ENCODE measurements at regions not wholly inside any gene's neighbourhood (a gene's known extent, or its start where the extent isn't known, plus 50 kb on each side); places are given as distances from the start of the nearest gene placed in this dataset.

- TF ChIP-seq CTCF (IDR thresholded peaks at IDR 0.05; ENCODE audit: low read depth, low read length) = no peak
Measured at GRCh38 chr17:65290056-65290455, 152.9 kb downstream of the RGS9 start.

DNA sequence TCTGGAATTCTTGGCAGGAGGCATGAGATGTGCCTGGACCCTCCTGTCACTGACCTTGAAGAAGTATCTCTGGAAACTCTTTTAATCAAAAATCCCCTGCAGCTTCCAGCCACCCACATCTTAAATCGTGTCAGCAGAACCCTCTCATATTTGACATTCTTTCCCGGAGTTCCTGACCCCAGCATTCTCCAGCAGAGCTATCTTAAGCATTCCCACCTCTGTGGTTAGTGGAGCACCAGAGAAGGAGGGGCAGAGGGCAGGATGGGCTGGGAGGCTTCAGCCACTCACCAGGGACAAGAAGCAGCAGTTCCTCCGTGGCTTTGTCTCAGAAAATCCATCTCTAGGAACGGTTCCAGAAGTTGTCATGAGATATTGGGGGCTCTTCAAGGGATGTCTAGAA is 149.9 kb downstream of the RGS9 start:
- no peak overlapping the region for H3K4me3 ChIP-seq (ENCODE audit: low read depth, low read length)
- TF ChIP-seq CTCF (IDR thresholded peaks at IDR 0.05; ENCODE audit: low read depth, low read length) = no peak

More at GRCh38 chr17:65290056-65290455, 152.9 kb downstream of the RGS9 start:
- H3K4me3 ChIP-seq (ENCODE audit: low read depth, low read length) = no peak overlapping the region

GRCh38 chr17:65283704-65284103 is 146.5 kb downstream of the RGS9 start:
- no peak overlapping the region for H3K4me3 ChIP-seq (ENCODE audit: low read depth, low read length)
- TF ChIP-seq CTCF (IDR thresholded peaks at IDR 0.05; ENCODE audit: low read depth, low read length) = no peak

- TF ChIP-seq CTCF (IDR thresholded peaks at IDR 0.05; ENCODE audit: low read depth, low read length) = no peak
- H3K4me3 ChIP-seq (ENCODE audit: low read depth, low read length) = no peak overlapping the region
Measured at GRCh38 chr17:65279456-65279855, 142.3 kb downstream of the RGS9 start.

DNA sequence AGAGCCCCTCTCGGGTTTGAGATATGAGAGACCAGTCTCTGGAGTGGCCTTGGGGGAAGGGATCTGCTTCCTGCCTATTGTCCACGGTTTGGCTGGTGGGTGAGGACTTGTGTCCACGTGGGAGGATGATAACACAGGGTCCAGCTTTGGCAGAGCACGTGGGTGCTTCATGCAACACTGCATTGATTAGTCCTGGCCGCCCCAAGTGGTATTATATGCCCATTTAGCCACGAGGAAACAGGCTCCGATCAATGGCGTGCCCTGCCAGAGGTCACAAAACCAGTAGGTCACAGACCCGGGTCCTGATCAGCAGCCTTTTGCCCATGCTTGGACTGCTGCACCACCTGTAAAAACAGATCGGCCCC is 141.6 kb downstream of the RGS9 start:
- H3K4me3 ChIP-seq (ENCODE audit: low read depth, low read length) = no peak overlapping the region
- TF ChIP-seq CTCF (IDR thresholded peaks at IDR 0.05; ENCODE audit: low read depth, low read length) = no peak

- H3K4me3 ChIP-seq (ENCODE audit: low read depth, low read length) = no peak overlapping the region
- peak; percentile 66 for TF ChIP-seq CTCF (IDR thresholded peaks at IDR 0.05; ENCODE audit: low read depth, low read length)
Measured at GRCh38 chr17:65278050-65278819, 141.1 kb downstream of the RGS9 start.

DNA sequence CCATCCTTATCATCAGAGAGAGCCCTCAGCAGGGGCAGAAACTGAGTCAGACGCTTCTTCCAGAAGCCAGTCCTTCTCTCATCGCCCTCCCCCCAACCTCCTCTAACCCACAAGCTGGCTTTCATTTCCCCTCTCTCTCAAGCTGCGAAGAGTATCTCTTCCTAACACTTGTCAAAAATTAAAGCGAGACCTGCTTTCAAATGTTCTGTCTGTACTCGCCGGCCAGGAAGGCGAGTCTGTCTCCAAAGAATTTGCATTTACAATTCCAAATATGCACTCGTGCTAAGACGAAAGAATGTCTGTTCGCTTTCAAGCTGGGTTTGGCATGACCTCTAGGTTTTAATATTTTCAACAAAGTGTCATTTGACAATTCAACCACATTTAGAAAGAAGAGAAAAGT is 140.4 kb downstream of the RGS9 start:
- no peak overlapping the region for H3K4me3 ChIP-seq (ENCODE audit: low read depth, low read length)
- TF ChIP-seq CTCF (IDR thresholded peaks at IDR 0.05; ENCODE audit: low read depth, low read length) = no peak
